RPMI8226 (cell line): ENCODE measurements at regions not wholly inside any gene's neighbourhood (a gene's known extent, or its start where the extent isn't known, plus 50 kb on each side); places are given as distances from the start of the nearest gene placed in this dataset.
"Not testable (repeated sequence)": the region's sequence is repeated elsewhere in the genome, so short reads cannot be mapped to it uniquely, and the experiment has no call there.

Experiments
- DNase-seq: peaks from one replicate; pipeline ENCODE4 v3.0.0-alpha.2; 2015

GRCh38 chr5:162638849-162639248, 571.3 kb downstream of the GABRG2 start:
- no peak for DNase-seq

- DNase-seq = no peak
These were observed 573.7 kb downstream of the GABRG2 start for GRCh38 chr5:162641142-162641813.

- DNase-seq = no peak
These were observed 587.3 kb downstream of the GABRG2 start for GRCh38 chr5:162654661-162655405.

GRCh38 chr5:162657076-162657475, 589.5 kb downstream of the GABRG2 start:
- DNase-seq = no peak

DNA sequence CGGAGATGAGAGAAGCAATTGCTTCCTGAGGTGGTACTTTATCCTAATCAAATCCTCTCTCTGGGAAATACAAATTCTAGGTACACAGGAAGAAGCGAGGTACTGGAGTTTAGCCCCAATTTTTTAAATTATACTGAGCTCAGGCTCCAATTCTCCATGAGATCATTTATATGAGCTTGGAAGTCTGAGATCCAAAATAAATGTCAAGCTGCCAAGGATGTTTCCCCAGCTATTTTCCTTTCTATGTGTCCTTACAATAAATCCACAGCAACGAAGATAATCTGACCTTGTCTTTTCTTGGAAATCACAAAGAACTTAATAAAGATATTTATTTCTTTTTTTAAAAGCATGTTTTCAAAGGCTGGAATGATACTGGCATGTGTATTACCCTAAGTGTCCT, 597.3 kb downstream of the GABRG2 start:
- no peak for DNase-seq

- no peak for DNase-seq
These were observed 601.4 kb downstream of the GABRG2 start for GRCh38 chr5:162668926-162669325.

DNA sequence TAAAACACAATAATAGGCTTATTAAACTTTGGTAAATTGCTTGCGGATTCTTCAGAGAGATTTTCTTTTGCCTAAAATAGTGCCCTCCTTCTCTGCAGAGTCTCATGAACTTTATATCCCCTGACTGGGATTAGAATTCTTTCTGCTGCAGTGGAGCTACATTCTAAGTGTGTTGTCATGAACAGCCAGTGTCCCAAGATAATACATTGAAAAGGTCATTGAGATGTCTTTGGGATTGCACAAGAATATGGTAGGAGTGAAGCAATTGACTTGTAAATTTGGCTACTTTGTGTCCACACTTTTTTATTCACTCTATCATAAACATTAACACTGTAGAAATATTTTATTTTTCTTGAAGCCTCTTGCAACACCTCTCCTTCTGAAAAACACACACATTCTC, 604.5 kb downstream of the GABRG2 start:
- no peak for DNase-seq

GRCh38 chr5:162683284-162683683, 615.7 kb downstream of the GABRG2 start:
- DNase-seq = no peak

DNA sequence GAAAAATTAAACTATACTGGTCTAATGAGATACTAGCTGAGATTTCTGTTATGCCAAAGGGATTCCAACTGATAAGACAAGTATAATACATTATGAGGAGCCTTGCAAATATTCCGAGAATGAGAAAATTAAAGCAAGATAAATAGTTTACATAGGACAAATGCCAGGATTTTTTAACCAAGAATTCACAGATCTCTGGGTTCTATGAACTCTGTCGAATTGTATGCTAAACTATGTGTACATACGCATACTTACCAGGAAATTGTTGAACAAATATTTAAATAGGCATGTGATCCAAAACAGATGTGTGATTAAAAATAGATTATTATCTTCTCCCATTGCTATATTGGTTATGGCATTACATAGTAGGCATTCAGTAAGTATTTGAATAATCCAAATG, 616.6 kb downstream of the GABRG2 start:
- DNase-seq = no peak

DNA sequence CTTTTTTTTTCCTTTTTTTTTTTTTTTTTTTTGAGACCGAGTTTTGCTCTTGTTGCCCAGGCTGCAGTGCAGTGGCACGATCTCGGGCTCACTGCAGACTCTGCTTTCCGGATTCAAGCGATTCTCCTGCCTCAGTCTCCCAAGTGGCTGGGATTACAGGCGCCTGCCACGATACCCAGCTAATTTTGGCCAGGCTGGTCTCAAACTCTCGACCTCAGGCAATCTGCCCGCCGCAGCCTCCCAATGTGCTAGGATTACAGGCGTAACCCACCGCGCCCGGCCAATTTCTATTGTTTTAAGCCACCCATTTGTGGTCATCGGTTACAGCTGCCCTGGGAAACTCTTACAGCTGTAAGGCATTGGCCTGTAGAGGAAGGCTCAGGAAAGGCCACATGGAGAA, 617.7 kb downstream of the GABRG2 start:
- DNase-seq = no peak

- not testable (repeated sequence) for DNase-seq
These were observed 628.7 kb downstream of the GABRG2 start for GRCh38 chr5:162696272-162696671.

- DNase-seq = no peak
These were observed 631.8 kb downstream of the GABRG2 start for GRCh38 chr5:162699361-162699760.

GRCh38 chr5:162703914-162704313, 636.3 kb downstream of the GABRG2 start:
- peak; percentile 3 for DNase-seq

GRCh38 chr5:162711244-162711643, 643.7 kb downstream of the GABRG2 start:
- DNase-seq = no peak

- no peak for DNase-seq
These were observed 652.1 kb downstream of the GABRG2 start for GRCh38 chr5:162719720-162720119.

DNA sequence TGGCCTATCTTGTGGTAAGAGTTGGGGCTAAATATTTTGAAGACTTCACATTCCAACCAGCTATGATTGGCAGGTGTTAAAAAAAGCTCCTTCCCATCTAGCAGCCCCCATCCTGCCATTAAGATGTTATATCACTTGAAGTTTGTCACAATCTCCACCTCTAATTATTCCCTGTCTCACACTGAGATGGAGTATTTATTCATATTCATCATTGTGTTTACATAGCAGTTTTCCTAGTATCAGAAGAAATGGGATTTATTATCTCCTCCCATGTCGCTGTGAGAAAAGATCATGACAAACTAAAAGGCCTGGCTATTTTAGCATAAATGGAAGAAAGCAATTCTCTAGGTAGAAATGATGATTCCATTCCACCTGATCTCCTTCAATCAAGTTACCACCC, 653.6 kb downstream of the GABRG2 start:
- no peak for DNase-seq

- no peak for DNase-seq
These were observed 684.8 kb upstream of the CCNG1 start for GRCh38 chr5:162752612-162753011.

DNA sequence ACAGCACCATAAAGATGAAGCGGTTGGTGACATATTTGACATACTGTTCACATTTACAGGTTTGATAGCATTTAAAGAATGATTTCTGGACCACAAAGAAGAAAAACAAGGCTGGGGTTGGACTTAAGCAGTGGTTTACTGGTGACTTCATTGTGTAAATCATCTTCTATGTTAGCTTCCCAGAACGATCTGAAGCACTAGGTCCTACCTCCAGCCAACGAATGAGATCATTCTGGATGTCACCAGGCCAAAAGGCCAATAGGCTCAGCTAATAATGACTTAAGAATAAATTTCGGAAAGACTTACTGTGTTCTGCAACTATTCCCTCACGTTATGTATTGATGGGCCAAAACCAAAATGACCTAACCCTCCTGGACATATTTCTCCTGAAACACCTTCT, 675.3 kb upstream of the CCNG1 start:
- no peak for DNase-seq

DNA sequence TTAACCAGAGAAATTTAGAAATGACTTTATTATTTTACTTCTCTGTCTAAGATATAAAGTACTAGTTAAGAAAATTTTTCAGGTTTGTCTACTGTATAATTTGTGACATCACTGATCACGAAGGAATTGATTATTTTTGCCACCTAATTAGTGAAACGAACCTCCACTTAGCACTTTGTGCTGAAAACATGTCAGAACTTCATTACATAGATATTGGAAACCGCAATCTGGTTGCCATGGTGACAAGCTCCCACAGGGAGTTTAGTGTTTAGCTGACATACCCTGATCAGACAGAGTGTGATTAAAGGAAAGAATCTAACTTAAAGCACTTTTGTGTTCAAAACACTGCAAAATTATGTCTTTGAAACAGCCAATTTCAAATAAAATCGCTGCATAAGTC, 668.4 kb upstream of the CCNG1 start:
- DNase-seq = no peak

- no peak for DNase-seq
These were observed 651.7 kb upstream of the CCNG1 start for GRCh38 chr5:162785673-162786072.

DNA sequence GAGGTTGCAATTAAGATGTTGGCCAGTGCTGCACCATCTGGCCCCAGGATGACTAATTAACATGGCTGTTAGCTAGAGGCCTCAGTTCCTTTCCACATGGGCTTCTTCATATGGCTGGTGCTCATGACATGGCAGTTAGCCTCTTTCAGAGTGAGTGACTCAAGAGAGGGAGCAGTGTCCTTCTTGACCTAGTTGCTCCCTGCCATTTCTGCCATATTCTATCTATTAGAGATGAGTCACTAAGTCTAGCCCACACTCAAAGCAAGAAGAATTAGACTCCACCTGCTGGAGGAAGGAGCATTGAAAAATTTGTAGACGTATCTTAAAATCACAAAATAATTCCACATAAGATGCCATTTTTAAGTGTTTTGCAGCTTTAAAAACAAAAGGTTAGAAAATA, 651.2 kb upstream of the CCNG1 start:
- no peak for DNase-seq

GRCh38 chr5:162796507-162796906, 640.9 kb upstream of the CCNG1 start:
- DNase-seq = no peak

DNA sequence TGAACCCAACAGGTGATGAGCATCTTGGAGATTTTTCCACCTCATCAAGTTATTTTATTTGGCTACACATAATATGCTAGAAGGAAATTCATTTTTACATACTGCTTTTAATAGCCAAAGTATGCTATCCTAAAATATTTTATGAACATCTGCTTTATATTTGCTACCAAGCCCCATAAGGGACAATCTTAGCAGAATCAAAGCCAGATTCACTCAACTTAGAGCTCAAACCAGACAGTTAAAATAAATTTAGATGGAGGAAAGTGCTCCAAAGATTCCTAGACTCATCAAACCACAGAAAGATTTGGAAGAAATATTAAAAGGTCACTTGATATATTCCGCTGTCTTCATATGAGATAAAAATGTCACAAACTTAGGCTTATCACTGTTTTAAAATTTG, 637.1 kb upstream of the CCNG1 start:
- DNase-seq = no peak

DNA sequence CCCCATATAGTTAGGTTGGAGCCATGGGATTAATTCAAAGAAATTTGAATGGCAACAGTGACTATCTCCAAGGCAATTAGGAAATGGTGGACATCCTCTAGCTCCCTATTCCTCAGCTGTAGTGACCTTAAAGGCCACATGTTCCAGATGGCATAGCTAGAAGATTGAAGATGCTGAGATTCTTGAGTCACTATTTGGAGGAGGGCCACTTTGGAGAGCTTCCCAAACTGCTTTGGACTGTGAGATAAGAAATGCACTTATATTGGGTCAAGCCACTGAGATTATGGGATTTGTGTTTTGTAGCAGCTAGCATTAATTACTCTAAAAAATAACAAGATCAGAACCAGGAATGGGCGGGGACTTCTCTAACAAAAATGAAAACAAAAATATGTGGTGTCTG, 636.2 kb upstream of the CCNG1 start:
- no peak for DNase-seq

DNA sequence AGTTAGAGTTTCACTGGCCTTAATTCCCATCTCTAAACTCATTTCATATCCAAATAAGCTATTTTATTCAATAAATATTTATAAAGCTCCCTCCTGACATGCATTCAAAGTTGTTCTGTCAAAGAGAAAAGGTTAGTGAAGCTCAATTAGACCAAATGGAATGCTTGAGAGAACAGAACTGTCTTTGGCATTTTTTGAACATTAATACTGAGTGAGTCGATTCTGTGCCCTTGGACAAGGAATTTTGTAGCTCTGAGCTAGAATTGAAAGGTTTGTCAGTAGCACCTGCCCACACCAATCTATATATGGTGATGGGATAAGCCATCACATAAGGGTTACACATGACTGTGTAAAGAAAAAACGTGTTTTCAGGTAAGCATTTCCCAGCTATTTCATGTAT, 631.2 kb upstream of the CCNG1 start:
- no peak for DNase-seq
